IMR-90 (cell line): ENCODE measurements at regions not wholly inside any gene's neighbourhood (a gene's known extent, or its start where the extent isn't known, plus 50 kb on each side); places are given as distances from the start of the nearest gene placed in this dataset.
"Not testable (repeated sequence)": the region's sequence is repeated elsewhere in the genome, so short reads cannot be mapped to it uniquely, and the experiment has no call there.

Source experiments
- ATAC-seq: fragments of 200-7000 bp; cut with Tn5 transposase; 2 replicates; pipeline ENCODE4 v1.9.1; 2020; ENCODE audit warnings: low read depth, mild to moderate bottlenecking, moderate library complexity
- BruUV-seq: library from RNA; stranded (reverse); fragments of 400-500 nt; replicated peaks from 2 replicates; lab custom pipeline; 2021; lab: Mats Ljungman, UMichigan
- CTCF ChIA-PET: fragments of 300-600 bp; formaldehyde crosslinking; extraction: SDS; loops from one replicate; lab custom pipeline; 2021; ENCODE audit warnings: antibody characterized with exemption; lab: Yijun Ruan, JAX
- POLR2A ChIA-PET: fragments of 300-600 bp; sonication (Branson Sonifier 250); formaldehyde crosslinking; loops from one replicate; lab custom pipeline; 2022; ENCODE audit warnings: antibody characterized with exemption; ENCODE audit not compliant: unreplicated experiment; lab: Charles Lee
- DNase-seq: peaks from one replicate; pipeline ENCODE4 v3.0.0; 2013
- H2AFZ ChIP-seq: replicated peaks from 2 replicates; pipeline ENCODE3; 2013; ENCODE audit warnings: low read length, mild to moderate bottlenecking; ENCODE audit not compliant: poor library complexity
- H2AK5ac ChIP-seq: 2 replicates; pipeline ENCODE4 v1.6.1; 2013; ENCODE audit warnings: low read depth, low read length, inconsistent platforms
- H2AK9ac ChIP-seq: replicated peaks from 2 replicates; pipeline ENCODE3; 2013; ENCODE audit warnings: mild to moderate bottlenecking, low read depth, low read length, moderate library complexity; ENCODE audit not compliant: poor library complexity
- H2BK120ac ChIP-seq: 2 replicates; pipeline ENCODE4 v1.6.1; 2013; ENCODE audit warnings: low read depth, low read length, inconsistent platforms
- H2BK15ac ChIP-seq: 3 replicates; pipeline ENCODE4 v1.6.1; 2013; ENCODE audit warnings: low read depth, low read length, inconsistent platforms
- H2BK20ac ChIP-seq: 2 replicates; pipeline ENCODE4 v1.6.1; 2013; ENCODE audit warnings: low read depth, mild to moderate bottlenecking, inconsistent platforms, low read length, moderate library complexity
- H2BK5ac ChIP-seq: 2 replicates; pipeline ENCODE4 v1.6.1; 2013; ENCODE audit warnings: mild to moderate bottlenecking, low read depth, low read length, inconsistent platforms; ENCODE audit not compliant: poor library complexity, severe bottlenecking
- H3K14ac ChIP-seq: replicated peaks from 2 replicates; pipeline ENCODE4 v1.6.1; 2013; ENCODE audit warnings: low read depth, low read length, inconsistent platforms
- H3K18ac ChIP-seq: 2 replicates; pipeline ENCODE4 v1.6.1; 2013; ENCODE audit warnings: low read depth, low read length, control low read depth
- H3K23ac ChIP-seq: 2 replicates; pipeline ENCODE4 v1.6.1; 2013; ENCODE audit warnings: low read depth, low read length, inconsistent platforms
- H3K27ac ChIP-seq: 2 replicates; pipeline ENCODE4 v1.5.1; 2013; ENCODE audit warnings: mild to moderate bottlenecking, control low read depth, low read length; ENCODE audit not compliant: insufficient read depth
- H3K27me3 ChIP-seq: 2 replicates; pipeline ENCODE4 v1.6.1; 2013; ENCODE audit warnings: low read length; ENCODE audit not compliant: control insufficient read depth, insufficient read depth
- H3K36me3 ChIP-seq: 2 replicates; pipeline ENCODE4 v1.6.1; 2013; ENCODE audit warnings: low read length, mixed read lengths; ENCODE audit not compliant: control insufficient read depth, insufficient read depth
- H3K4ac ChIP-seq: 2 replicates; pipeline ENCODE4 v1.6.1; 2013; ENCODE audit warnings: low read depth, low read length, inconsistent platforms
- H3K4me1 ChIP-seq: 2 replicates; pipeline ENCODE4 v1.6.1; 2013; ENCODE audit warnings: low read length, mixed read lengths; ENCODE audit not compliant: control insufficient read depth, insufficient read depth
- H3K4me2 ChIP-seq: 2 replicates; pipeline ENCODE4 v1.6.1; 2013; ENCODE audit warnings: low read depth, mild to moderate bottlenecking, control low read depth, low read length, moderate library complexity
- H3K4me3 ChIP-seq: 2 replicates; pipeline ENCODE4 v1.5.1; 2013; ENCODE audit warnings: low read depth, mild to moderate bottlenecking, control low read depth, low read length, moderate library complexity; ENCODE audit not compliant: insufficient read depth
- H3K56ac ChIP-seq: 2 replicates; pipeline ENCODE4 v1.6.1; 2013; ENCODE audit warnings: low read length, inconsistent platforms; ENCODE audit not compliant: insufficient read depth; ENCODE audit errors: extremely low read depth
- H3K79me1 ChIP-seq, 2 experiments: 2 replicates each; pipeline ENCODE4 v1.6.1; 2013; ENCODE audit warnings: low read length in 2 of 2, inconsistent platforms in 1 of 2, low read depth in 1 of 2
- H3K9ac ChIP-seq: 2 replicates; pipeline ENCODE4 v1.6.1; 2013; ENCODE audit warnings: low read depth, low read length, control low read depth
- H3K9me1 ChIP-seq: 2 replicates; pipeline ENCODE4 v1.6.1; 2013; ENCODE audit warnings: low read length, inconsistent platforms; ENCODE audit not compliant: insufficient read depth
- H3K9me3 ChIP-seq: 2 replicates; pipeline ENCODE4 v1.6.1; 2013; ENCODE audit warnings: low read length; ENCODE audit not compliant: control insufficient read depth, insufficient read depth
- H4K20me1 ChIP-seq: 2 replicates; pipeline ENCODE4 v1.6.1; 2013; ENCODE audit warnings: low read length, inconsistent platforms; ENCODE audit not compliant: insufficient read depth
- H4K5ac ChIP-seq: 2 replicates; pipeline ENCODE4 v1.6.1; 2013; ENCODE audit warnings: mild to moderate bottlenecking, low read depth, low read length, control low read depth
- H4K8ac ChIP-seq, 2 experiments: 2 replicates each; pipeline ENCODE4 v1.6.1; 2013; ENCODE audit warnings: low read depth in 2 of 2, low read length in 2 of 2, control low read depth in 1 of 2, inconsistent platforms in 1 of 2
- H4K91ac ChIP-seq: 2 replicates; pipeline ENCODE4 v1.6.1; 2013; ENCODE audit warnings: low read depth, low read length, inconsistent platforms; ENCODE audit not compliant: insufficient read depth
- CEBPB ChIP-seq: IDR thresholded peaks from 2 replicates; pipeline ENCODE4 v1.6.1; 2012; ENCODE audit warnings: low read depth, low read length, improper control_type of control experiment
- MAZ ChIP-seq: IDR thresholded peaks from 2 replicates; pipeline ENCODE4 v1.6.1; 2012; ENCODE audit warnings: low read depth, mild to moderate bottlenecking, low read length, improper control_type of control experiment, moderate library complexity, borderline replicate concordance
- WGBS, 2 experiments: methylation state at CpG; one replicate each; pipeline versions ENCODE4 v1.1.5 to v1.1.7; 2013; ENCODE audit warnings: missing lambda C conversion rate in 2 of 2; ENCODE audit not compliant: insufficient read length in 1 of 2; ENCODE audit errors: extremely low coverage in 2 of 2; 5-methylcytosine and 5-hydroxymethylcytosine counted together
- dilution Hi-C: fragments of 300-500 bp; cut with HindIII; formaldehyde crosslinking; loops from one replicate; pipeline ENCODE4 v1.14.3; 2018; ENCODE audit warnings: low sequenced_read_pairs; ENCODE audit not compliant: unreplicated experiment
- in situ Hi-C: fragments of 300-500 bp; cut with MboI; formaldehyde crosslinking; loops from 3 replicates; pipeline ENCODE4 v1.14.3; 2019; ENCODE audit warnings: low sequenced_read_pairs, inconsistent platforms, mixed read lengths
- intact Hi-C: fragments of 100-400 bp; cut with micrococcal nuclease; formaldehyde crosslinking; loops from 2 replicates; pipeline ENCODE4 v1.10.0; 2022

DNA sequence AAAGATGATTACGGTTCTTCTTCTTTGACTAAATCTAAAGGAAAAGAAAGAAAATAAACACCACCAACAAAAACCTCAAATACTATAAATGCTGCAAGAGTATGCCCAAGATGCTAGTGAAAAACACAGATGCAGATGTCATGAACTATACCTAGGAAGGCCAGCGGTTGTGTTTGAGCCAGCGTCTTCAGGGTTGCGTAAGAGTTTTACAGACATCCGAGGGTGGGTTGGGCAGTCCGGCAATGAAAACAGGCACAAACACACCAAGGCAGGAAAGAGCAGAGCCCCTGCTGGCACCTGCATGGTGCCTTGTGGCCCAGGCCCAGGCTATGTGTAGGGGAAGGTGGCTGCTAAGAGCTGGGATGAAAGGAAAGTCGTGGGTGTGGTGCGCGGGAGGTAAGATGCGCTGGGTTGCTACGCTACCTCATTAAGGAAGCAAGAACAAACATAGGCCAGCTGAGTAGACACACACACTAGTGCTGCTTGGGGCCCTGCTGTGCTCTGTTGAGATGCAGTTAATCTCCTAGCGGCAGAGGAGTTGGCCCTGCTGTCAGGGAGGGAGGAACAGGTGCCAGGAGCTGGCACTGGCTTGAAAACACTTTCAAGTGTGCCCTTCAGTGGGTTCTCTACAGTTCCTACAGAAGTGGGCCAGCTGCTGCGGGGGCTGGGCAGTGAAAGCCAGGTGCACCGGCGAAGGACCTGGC, 170.2 kb upstream of the PLN start:
- in situ Hi-C loops: no loop called here
- H3K56ac ChIP-seq: no peak overlapping the region
- H3K4me2 ChIP-seq: no peak overlapping the region
- no peak overlapping the region for H3K9ac ChIP-seq
- no TSS peak for BruUV-seq
- H2AFZ ChIP-seq: no peak overlapping the region
- H2BK20ac ChIP-seq: 0 out of 2 replicates have a peak overlapping the region, but pooled peaks have one; percentile 39
- dilution Hi-C loops: no loop called here
- H3K18ac ChIP-seq: no peak overlapping the region
- no peak overlapping the region for H2AK5ac ChIP-seq
- no peak overlapping the region for H3K4me3 ChIP-seq
- H4K91ac ChIP-seq: no peak overlapping the region
- H2BK120ac ChIP-seq: no peak overlapping the region
- no peak overlapping the region for H2BK5ac ChIP-seq
- ATAC-seq: no peak
- no peak for TF ChIP-seq MAZ
- TF ChIP-seq CEBPB: peak; percentile 73
- H3K14ac ChIP-seq: no peak overlapping the region
- no peaks in the 10 kb centered on the region for H3K27me3 ChIP-seq
- H3K27ac ChIP-seq: no peak overlapping the region
- DNase-seq: no peak
- peak overlapping the region; percentile 73 for H2AK9ac ChIP-seq
- H4K20me1 ChIP-seq: no peaks in the 10 kb centered on the region
- H3K79me1 ChIP-seq: no peaks in the 10 kb centered on the region
- intact Hi-C loops: no loop called here
- WGBS, 2 experiments: 78% methylated on average over 3 of the region's 15 CpGs; no CpG with 5 or more reads in 1 of the 2 experiments
- no peak overlapping the region for H2BK15ac ChIP-seq
- no peak overlapping the region; the same call in 1 of the 2 replicates for H3K4ac ChIP-seq
- ChIA-PET CTCF (no interaction called here), POLR2A (no interaction called here)
- H4K8ac ChIP-seq: no peak overlapping the region
- H3K9me1 ChIP-seq: no peaks in the 10 kb centered on the region
- no peak overlapping the region for H3K23ac ChIP-seq
- H4K5ac ChIP-seq: no peak overlapping the region
- H3K36me3 ChIP-seq: no peaks in the 10 kb centered on the region
- H3K4me1 ChIP-seq: no peaks in the 10 kb centered on the region
- H3K9me3 ChIP-seq: no peaks in the 10 kb centered on the region

- H2BK20ac ChIP-seq, H3K4me1 ChIP-seq, H4K91ac ChIP-seq, in situ Hi-C loops, H3K18ac ChIP-seq, H3K4ac ChIP-seq, H2BK120ac ChIP-seq, POLR2A ChIA-PET, H4K20me1 ChIP-seq, H2BK15ac ChIP-seq, H3K9ac ChIP-seq, H3K36me3 ChIP-seq, H2AK9ac ChIP-seq, H3K4me3 ChIP-seq, H4K8ac ChIP-seq, H3K27ac ChIP-seq, DNase-seq, BruUV-seq, H4K5ac ChIP-seq, H3K56ac ChIP-seq, H2BK5ac ChIP-seq, CTCF ChIA-PET, H3K23ac ChIP-seq, H3K4me2 ChIP-seq, dilution Hi-C loops, H3K27me3 ChIP-seq, H3K9me1 ChIP-seq, H2AK5ac ChIP-seq, H3K79me1 ChIP-seq, H3K14ac ChIP-seq, H2AFZ ChIP-seq, ATAC-seq, H3K9me3 ChIP-seq, intact Hi-C loops: not testable (repeated sequence)
- WGBS, 2 experiments: no CpG with 5 or more reads among the region's 3 CpGs
Observed at GRCh38 chr6:118380620-118381019, 167.5 kb upstream of the PLN start.
